HuH-7.5 (cell line): ENCODE measurements at regions not wholly inside any gene's neighbourhood (a gene's known extent, or its start where the extent isn't known, plus 50 kb on each side); places are given as distances from the start of the nearest gene placed in this dataset.

Experiments
- DNase-seq: peaks from one replicate; pipeline ENCODE4 v3.0.0; 2011; ENCODE audit warnings: low spot score

GRCh38 chr12:34396006-34396860 is 373.9 kb downstream of the ALG10 start:
- DNase-seq = no peak

DNA sequence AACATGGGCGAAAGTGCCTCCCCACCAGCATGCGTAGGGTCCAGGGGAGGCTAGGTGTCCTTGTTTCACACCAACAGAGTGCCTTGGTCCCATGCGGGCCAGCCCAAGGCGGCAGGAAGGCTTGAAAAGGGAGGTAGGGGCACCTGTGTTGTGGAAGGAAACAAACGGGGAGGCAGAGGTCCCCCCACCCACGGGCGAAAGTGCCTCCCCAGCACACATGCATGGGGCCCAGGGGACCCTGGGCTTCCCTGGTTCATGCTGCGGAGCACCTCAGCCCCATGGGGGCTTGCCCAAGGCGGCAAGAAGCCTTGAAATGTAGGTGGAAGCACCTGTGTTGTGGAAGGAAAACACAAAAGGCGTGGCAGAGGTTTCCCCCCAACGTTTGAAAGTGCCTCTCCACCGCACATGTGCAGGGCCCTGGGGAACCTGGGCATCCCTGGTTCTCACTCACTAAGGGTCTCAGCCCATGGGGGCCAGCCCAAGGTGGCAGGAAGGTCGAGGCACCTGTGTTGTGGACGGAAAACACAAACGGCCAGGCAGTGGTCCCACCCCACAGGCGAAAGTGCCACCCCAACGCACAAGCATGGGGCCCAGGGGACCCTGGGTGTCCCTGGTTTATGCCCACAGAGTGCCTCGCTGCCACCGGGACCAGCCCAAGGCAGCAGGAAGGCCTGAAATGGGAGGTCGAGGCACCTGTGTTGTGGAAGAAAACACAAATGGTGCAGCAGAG is 374.7 kb downstream of the ALG10 start:
- DNase-seq = no peak

GRCh38 chr12:34397591-34398365 is 375.5 kb downstream of the ALG10 start:
- DNase-seq = no peak

DNA sequence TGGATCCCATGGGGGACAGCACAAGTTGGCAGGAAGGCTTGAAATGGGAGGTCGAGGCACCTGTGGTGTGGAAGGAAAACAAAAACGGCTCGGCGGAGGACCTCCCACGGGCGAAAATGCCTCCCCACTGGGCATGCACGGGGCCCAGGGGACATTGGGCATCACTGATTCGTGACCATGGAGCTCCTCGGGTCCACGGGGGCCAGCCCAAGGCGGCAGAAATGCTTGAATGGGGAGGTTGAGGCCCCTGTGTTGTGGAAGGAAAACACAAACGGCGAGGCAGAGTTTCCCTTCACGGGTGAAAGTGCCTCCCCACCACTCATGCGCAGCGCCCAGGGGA is 376.0 kb downstream of the ALG10 start:
- DNase-seq = no peak

- DNase-seq = no peak
These were observed 376.7 kb downstream of the ALG10 start for GRCh38 chr12:34398706-34399630.

- no peak for DNase-seq
These were observed 377.5 kb downstream of the ALG10 start for GRCh38 chr12:34399631-34400410.

GRCh38 chr12:34400411-34400881 is 378.1 kb downstream of the ALG10 start:
- no peak for DNase-seq

- DNase-seq = no peak
These were observed 378.8 kb downstream of the ALG10 start for GRCh38 chr12:34400986-34401658.

- DNase-seq = no peak
These were observed 379.4 kb downstream of the ALG10 start for GRCh38 chr12:34401659-34402227.

- no peak for DNase-seq
These were observed 380.1 kb downstream of the ALG10 start for GRCh38 chr12:34402228-34402898.

- DNase-seq = no peak
These were observed 380.8 kb downstream of the ALG10 start for GRCh38 chr12:34402899-34403705.

GRCh38 chr12:34403706-34404376 is 381.5 kb downstream of the ALG10 start:
- no peak for DNase-seq

GRCh38 chr12:34404377-34405285 is 382.3 kb downstream of the ALG10 start:
- no peak for DNase-seq

DNA sequence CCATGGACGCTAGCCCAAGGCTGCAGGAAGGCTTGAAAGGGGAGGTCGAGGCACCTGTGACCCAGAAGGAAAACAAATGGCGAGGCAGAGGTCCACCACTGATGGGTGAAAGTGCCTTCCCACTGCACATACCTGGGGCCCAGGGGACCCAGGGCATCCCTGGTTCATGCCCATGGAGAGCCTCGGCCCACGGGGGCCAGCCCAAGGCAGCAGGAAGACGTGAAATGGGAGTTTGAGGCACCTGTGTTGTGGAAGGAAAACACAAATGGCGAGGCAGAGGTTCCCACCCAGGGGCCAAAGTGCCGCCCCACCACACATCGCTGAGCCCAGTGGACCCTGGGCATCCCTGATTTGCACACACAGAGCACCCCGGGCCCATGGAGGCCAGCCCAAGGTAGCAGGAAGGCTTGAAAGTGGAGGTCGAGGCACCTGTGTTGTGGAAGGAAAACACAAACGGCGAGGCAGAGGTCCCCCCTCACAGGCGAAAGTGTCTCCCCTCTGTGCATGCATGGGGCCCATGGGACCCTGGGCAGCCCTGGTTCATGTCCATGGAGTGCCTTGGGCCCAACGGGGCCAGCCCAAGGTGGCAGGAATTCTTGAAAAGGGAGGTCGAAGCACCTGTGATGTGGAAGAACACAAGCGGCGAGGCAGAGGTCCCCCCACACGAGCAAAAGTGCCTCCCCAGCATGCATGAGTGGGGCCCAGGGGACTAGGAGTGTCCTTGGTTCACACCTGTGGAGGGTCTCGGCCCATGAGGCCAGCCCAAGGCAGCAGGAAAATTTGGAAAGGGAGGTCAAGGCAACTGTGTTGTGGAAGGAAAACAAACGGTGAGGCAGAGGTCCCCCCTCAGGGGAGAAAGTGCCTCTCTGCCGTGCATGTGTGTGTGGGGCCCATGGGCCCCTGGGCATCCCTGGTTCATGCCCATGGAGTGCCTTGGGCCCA is 383.3 kb downstream of the ALG10 start:
- DNase-seq = no peak

- DNase-seq = no peak
These were observed 384.1 kb downstream of the ALG10 start for GRCh38 chr12:34406228-34406995.
